Liver (tissue), 3 donors: ENCODE measurements at regions not wholly inside any gene's neighbourhood (a gene's known extent, or its start where the extent isn't known, plus 50 kb on each side); places are given as distances from the start of the nearest gene placed in this dataset.

Experiments used
- CTCF ChIP-seq: fragments of 150-350 bp; IDR thresholded peaks from 2 replicates; pipeline ENCODE4 v1.5.1; 2017; ENCODE audit warnings: improper control_type of control experiment, low read depth, low read length; ENCODE audit not compliant: missing input control
- GABPA ChIP-seq, 2 donors: IDR thresholded peaks in 1 of 2; conservative IDR thresholded peaks in 1 of 2; 2 replicates each; pipeline ENCODE4 v1.6.1; 2016; ENCODE audit warnings: antibody characterized with exemption in 2 of 2, mild to moderate bottlenecking in 1 of 2, moderate library complexity in 1 of 2
- NR2F2 ChIP-seq: IDR thresholded peaks from 2 replicates; pipeline ENCODE4 v1.6.1; 2016; ENCODE audit warnings: antibody characterized with exemption
- SP1 ChIP-seq: IDR thresholded peaks from 2 replicates; pipeline ENCODE4 v1.6.1; 2018; ENCODE audit warnings: antibody characterized with exemption, mild to moderate bottlenecking
- TAF1 ChIP-seq: conservative IDR thresholded peaks from 2 replicates; pipeline ENCODE4 v1.6.1; 2016; ENCODE audit warnings: antibody characterized with exemption, mild to moderate bottlenecking
- donor health status: healthy.
- donor health status: healthy.

GRCh38 chr6:67112120-67112519 lies 1405.1 kb upstream of the EYS start:
- TF ChIP-seq CTCF (no peak), NR2F2 (no peak), GABPA (IDR thresholded peaks at IDR 0.05 in 1 of 2, conservative IDR thresholded peaks at IDR 0.05 in 1 of 2) (no peak), TAF1 (no peak), SP1 (no peak)
